HG02678 (cell line): ENCODE measurements at regions not wholly inside any gene's neighbourhood (a gene's known extent, or its start where the extent isn't known, plus 50 kb on each side); places are given as distances from the start of the nearest gene placed in this dataset.

ENCODE experiments used
- ATAC-seq: cut with Tn5 transposase; IDR thresholded peaks from one replicate; pipeline ENCODE4 v1.9.1; 2021; ENCODE audit warnings: mild to moderate bottlenecking, moderate library complexity; ENCODE audit not compliant: unreplicated experiment

- no peak for ATAC-seq
These were observed 365.4 kb downstream of the ISL1 start for GRCh38 chr5:51748647-51749046.
